HG03520 (cell line): ENCODE measurements at regions not wholly inside any gene's neighbourhood (a gene's known extent, or its start where the extent isn't known, plus 50 kb on each side); places are given as distances from the start of the nearest gene placed in this dataset.
"Not testable (repeated sequence)": the region's sequence is repeated elsewhere in the genome, so short reads cannot be mapped to it uniquely, and the experiment has no call there.

Experiments used
- ATAC-seq: cut with Tn5 transposase; IDR thresholded peaks from one replicate; pipeline ENCODE4 v1.9.1; 2021; ENCODE audit warnings: mild to moderate bottlenecking, moderate library complexity; ENCODE audit not compliant: unreplicated experiment

- no peak for ATAC-seq
Measured at GRCh38 chr1:5603353-5604104, 388.7 kb downstream of the NPHP4 start.

DNA sequence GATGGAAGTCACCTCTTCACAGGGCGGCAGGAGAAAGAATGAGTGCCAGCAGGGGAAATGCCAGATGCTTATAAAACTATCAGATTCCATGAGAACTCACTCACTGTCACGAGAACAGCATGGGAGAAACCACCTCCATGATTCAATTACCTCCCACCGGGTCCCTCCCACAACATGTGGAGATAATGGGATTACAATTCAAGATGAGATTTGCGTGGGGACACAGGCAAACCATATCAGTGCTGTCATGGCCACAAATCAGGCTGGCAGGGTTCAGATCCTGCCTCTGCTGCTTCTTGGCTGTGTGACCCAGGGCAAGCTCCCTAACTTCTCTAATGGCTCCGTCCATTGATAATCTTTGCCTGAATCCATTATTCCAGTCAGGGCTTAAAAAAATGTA, 389.5 kb downstream of the NPHP4 start:
- ATAC-seq: not testable (repeated sequence)

DNA sequence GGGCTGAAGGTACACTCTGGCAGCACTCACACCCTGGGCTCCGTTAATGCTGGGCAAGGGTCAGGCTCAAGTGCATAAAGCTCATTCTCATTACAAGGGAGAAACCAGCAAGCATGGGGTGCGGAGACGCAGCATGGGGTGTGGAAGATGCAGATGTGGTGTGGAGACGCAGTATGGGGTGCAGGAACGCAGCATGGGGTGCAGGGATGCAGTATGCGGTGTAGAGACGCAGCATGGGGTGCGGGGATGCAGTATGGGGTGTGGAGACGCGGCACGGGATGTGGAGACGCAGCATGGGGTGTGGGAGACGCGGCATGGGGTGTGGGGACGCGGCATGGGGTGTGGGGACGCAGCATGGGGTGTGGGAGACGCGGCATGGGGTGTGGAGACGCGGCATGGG, 390.7 kb downstream of the NPHP4 start:
- ATAC-seq: no peak

GRCh38 chr1:5599541-5599940, 392.7 kb downstream of the NPHP4 start:
- no peak for ATAC-seq

DNA sequence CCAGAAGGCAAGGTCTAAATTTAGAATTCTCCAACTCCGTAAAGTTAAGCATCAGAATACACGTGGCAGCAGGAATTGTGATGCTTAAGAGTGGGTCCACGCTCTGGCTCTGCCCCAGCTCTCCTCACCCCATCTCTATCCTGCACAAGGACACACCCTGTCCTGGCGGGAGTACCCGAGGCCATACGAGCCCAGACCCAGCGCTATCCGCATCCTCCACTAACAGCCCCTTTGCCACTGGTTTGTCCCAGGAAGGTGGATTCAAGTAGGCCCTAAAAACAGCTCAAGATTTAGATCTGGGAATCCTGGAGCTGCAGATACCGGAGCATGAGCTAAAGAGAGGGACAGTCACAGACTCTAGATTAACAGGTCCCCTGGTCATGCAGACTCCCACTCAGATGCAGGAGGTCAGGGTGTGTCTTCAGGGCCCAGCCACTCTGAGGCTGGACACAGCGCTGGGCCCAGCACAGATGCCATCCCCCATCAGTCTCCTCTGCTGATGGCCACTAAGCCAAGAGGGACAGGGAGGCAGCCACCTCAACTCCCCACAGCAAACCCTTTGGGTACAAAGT, 393.3 kb downstream of the NPHP4 start:
- no peak for ATAC-seq

GRCh38 chr1:5597991-5598823, 394.0 kb downstream of the NPHP4 start:
- ATAC-seq: no peak

GRCh38 chr1:5597171-5597850, 394.9 kb downstream of the NPHP4 start:
- no peak for ATAC-seq

DNA sequence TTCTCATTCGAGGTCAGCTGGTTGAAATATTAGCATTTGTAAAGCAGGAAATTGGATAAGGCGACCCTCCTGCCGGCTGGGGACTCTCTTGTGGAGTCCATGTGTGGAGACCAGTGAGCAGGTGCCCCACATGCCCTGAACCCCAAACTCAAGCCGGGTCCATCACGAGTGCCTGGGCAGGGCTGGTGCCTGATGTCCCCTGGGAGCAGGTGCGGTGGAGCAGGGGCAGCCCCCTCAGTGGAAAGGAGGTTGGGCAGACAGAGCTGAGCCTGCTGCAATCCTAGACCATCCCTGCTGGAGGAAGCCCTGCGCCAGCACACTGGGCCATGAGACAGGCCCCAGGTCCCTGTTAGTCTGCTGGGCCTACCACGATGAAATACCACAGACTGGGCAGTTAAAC, 395.6 kb downstream of the NPHP4 start:
- ATAC-seq: no peak

GRCh38 chr1:5595531-5596170, 396.6 kb downstream of the NPHP4 start:
- ATAC-seq: no peak

- ATAC-seq: no peak
Measured at GRCh38 chr1:5594056-5594956, 397.9 kb downstream of the NPHP4 start.

DNA sequence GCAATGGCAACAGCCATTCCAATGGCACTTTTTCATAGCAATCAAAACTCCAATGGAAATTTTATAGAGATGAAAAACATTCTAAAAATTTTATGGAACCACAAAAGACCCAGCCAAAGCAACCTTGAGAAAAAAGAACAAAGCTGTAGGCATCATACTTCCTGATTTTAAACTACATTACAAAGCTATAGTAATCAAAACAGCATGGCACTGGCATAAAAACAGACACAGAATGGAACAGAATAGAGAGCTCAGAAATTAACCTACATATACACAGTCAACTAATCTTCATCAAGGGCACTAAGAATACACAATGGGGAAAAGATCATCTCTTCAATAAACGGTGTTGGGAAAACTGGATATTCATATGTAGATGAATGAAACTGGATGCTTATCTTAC, 401.5 kb downstream of the NPHP4 start:
- no peak for ATAC-seq

DNA sequence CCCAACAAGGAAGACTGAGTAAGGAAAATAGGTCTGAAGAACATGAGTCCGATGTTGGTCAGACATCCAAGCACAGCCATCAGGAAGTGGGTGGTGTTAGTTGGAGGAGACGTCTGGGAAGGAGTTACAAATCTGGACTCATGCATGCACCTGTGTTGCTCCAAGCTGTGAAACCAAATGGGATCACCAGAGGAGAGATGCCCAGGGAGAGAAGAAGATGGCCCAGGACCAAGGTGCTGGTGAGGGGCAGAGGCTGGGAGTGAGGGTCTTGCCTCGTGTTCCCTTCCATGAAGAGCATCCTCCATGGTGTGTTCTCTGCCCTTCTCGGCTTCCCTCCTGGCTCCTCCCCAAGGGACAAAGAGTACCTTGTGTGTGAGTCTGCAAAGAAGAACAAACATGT, 405.6 kb downstream of the NPHP4 start:
- no peak for ATAC-seq

GRCh38 chr1:5585256-5585655, 407.0 kb downstream of the NPHP4 start:
- no peak for ATAC-seq

DNA sequence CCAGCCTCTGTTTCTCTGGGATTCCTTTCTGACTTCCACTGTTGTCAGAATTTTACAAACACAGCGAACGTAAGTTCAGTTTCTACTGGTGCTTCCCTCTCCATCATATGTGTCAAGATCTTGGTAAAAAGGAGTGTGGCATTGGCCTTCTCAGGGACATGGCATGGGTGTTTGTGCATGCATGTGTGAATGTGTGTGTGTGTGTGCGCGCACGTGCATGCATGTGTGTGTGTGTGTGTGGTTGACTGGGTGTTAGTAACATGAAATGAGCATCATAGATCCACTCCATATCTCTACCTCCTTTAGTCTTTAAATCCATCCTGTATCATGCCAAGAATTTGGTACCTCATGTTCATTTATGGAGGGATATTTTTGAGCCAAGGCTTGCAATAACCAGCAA, 411.3 kb downstream of the NPHP4 start:
- ATAC-seq: no peak

- ATAC-seq: no peak
Measured at GRCh38 chr1:5579966-5580365, 412.3 kb downstream of the NPHP4 start.

- no peak for ATAC-seq
Measured at GRCh38 chr1:5578690-5579089, 413.5 kb downstream of the NPHP4 start.

GRCh38 chr1:5577255-5578040, 414.8 kb downstream of the NPHP4 start:
- ATAC-seq: no peak

GRCh38 chr1:5576673-5577065, 415.6 kb downstream of the NPHP4 start:
- no peak for ATAC-seq

DNA sequence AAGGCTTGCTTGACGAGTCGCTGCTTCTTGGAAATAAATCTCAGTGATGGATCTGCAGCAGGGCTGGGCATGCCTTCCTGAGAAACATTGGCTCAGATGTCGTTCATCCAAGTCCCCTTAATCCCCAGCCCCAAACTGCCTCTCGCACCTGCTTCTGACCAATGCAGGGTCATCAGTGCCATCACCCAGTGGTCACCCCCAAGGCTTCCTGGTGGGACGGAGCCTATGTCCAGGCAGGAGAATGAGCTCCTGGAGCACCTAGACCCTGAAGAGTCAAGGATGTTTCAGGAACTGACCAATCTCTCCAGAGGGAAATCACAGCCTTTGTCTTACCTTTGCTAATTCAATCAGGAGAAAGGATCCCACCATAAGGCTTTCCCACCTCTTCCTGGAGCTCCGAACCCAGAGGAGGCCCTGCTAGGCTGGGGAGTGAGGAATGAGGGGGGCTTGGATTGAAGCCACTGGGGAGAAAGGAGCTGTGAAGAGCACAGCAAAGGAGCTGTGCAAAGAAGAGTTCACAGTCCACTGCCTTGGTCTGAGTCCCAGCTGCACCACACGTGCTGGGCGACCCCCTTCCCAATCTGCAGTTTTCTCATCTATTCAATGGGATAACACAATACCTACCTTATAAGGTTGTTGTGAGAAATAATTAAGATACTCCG, 416.1 kb downstream of the NPHP4 start:
- ATAC-seq: no peak
